ENCODE measurements at regions not wholly inside any gene's neighbourhood (a gene's known extent, or its start where the extent isn't known, plus 50 kb on each side); places are given as distances from the start of the nearest gene placed in this dataset.

- TF ChIP-seq POLR2A (IDR thresholded peaks at IDR 0.05): no peak
- TF ChIP-seq CTCF (IDR thresholded peaks at IDR 0.05 in 4 of 5, conservative IDR thresholded peaks at IDR 0.05 in 1 of 5): no peak
Observed at GRCh38 chr1:5809207-5809788, 182.9 kb downstream of the NPHP4 start.

All from gastrocnemius medialis (tissue), 4 donors.